HG02588 (cell line): ENCODE measurements at regions not wholly inside any gene's neighbourhood (a gene's known extent, or its start where the extent isn't known, plus 50 kb on each side); places are given as distances from the start of the nearest gene placed in this dataset.

Experiments used
- ATAC-seq: cut with Tn5 transposase; IDR thresholded peaks from one replicate; pipeline ENCODE4 v1.9.1; 2021; ENCODE audit warnings: mild to moderate bottlenecking, moderate library complexity; ENCODE audit not compliant: unreplicated experiment

GRCh38 chr18:76255070-76255683, 239.9 kb downstream of the ZNF516 start:
- no peak for ATAC-seq

DNA sequence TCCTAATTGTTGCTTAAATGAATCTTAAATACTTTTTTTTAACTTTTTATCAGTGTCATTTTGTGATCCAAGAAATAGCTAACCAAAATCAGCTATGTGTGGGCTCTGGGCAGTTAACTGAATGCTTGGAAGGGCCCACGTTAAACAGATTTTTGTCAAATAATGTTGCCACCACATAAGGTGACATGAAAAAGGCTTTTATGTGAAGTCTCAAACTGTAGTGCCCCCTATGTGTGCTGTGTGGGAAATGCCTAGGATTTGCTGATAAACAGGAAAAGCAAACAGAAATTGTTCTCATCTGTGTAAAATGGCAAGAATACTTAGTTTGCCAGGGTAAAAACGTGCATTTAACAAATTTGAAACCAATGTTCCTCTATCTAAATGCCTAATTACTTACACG, 242.2 kb downstream of the ZNF516 start:
- ATAC-seq: no peak

DNA sequence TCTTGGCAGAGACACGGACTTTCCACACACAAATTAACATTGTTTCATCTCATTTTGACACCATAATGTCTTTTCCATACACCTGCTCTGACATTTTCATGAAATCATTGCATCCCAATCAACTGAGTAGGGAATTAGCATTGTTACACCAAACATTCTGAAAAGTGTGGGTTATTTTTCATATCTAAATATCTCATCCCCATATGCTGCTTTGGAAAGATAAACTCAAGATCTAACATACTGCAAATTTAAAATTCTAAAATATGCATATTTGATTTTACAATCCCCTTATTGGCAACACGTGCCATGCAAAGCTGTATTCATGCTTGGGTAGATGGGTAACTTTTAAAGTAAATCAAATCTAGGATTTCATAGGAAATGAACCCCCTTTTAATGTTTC, 242.9 kb downstream of the ZNF516 start:
- no peak for ATAC-seq

DNA sequence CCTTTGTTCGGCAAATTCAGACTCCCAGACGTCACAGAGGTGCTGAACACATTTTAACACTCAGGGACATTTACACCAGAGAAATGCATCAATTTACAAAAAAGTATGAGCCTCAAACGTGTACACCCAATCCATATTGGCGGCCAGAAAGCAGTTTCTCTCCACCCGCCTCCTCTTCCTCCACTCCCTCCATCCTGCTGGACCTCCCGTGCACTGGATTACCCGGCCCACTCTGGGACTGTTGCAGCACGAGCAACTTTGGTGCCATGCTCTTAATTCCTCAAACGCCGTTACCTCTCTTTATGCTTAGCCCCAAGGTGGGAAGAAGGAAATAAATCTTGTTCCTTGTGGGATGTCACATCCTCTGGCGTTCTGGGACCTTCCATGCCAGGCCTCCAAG, 243.4 kb downstream of the ZNF516 start:
- no peak for ATAC-seq

DNA sequence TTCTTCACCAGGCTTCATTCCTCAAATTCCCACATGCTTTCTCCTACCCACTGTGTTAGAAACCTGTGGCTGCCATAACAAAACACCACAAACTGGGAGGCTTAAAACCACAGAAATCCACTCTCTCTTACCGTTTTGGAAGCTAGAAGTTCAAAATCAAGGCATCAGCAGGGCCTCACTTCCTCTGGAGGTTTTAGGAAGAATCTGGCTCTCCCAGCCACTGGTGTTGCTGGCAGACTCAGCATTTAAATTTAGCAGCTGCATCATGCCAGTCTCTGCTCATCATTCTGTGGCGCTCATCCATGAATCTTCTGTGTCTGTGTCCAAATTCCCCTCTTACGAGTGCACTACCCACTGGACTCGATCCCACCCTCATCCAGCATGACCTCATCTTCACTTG, 248.5 kb downstream of the ZNF516 start:
- ATAC-seq: no peak

DNA sequence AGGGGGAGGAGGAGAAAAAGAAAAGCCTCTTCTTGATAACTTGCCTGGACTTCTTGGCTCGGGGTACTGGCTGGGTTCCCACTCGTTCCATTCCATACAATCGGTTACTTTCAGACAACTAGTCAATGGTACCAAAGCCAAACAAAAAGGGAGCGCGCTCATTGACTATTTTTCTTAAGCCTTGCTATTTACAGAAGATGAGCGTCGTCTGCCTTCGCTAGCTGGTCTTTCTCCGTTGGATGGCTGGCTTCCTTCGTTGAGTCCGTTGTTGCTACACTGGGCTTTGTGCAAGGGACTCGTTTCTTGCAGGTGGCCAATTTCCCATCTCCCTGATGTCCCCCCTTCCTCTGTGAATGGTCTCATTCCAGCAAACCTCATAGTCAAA, 260.4 kb downstream of the ZNF516 start:
- no peak for ATAC-seq

DNA sequence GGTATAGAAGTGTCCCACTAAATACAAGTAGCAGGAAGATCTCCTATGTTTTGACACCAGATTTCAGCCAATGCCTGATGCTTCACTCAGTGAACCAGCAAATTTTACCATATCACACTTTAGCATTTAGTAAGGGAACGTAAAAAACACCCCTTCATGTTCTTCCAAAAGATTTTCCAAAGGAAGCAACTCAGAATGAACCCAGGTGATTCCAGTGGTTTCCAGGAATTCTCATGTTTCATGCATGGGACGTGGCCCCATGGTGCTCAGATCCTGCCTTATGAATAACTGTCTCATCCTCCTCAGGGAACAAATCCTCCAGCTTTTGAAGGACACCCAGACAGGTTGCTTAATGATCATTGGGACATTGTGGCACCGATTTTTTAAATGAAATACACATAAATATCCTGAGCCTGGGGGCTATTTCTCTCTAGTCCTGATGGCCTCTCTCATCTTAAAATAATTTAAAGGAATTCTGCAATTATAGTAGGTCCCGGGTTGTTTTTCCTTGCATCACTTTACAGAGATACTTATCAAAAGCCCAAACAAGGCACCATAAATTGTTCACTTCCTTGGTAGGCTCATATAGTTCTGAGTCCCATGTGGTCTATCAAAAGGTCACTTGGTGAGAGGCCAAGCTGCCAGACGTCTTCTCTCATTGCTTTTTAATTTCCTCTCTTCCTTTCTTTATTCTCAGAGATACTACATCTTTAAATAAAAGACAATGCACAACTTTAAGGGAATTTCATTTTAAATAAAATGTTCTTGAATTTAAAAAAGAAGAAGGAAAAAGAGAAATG, 261.0 kb downstream of the ZNF516 start:
- no peak for ATAC-seq

- ATAC-seq: no peak
Observed at GRCh38 chr18:76233406-76233805, 261.6 kb downstream of the ZNF516 start.

- no peak for ATAC-seq
Observed at GRCh38 chr18:76232779-76233178, 262.3 kb downstream of the ZNF516 start.

GRCh38 chr18:76232010-76232409, 263.0 kb downstream of the ZNF516 start:
- ATAC-seq: no peak

DNA sequence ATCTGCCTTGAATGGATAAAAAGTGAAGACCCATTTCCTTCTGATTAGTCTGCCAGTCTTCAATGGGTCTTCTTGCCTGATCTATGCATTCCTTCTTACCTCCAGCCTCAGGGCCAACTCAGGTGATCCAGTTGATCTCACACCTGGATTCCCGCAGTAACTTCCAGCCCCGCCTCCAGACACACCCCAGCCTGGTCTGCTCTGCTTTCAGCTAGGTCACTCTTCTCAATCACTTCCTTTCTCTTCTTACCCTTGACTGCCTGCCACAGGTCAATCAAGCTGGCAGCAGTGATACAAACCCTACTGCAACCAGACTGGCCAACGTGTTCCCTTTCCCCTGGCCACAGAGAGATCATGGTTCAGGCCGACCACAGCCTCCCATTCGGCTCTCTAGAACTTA, 263.6 kb downstream of the ZNF516 start:
- ATAC-seq: no peak

GRCh38 chr18:76230791-76231190, 264.3 kb downstream of the ZNF516 start:
- no peak for ATAC-seq

DNA sequence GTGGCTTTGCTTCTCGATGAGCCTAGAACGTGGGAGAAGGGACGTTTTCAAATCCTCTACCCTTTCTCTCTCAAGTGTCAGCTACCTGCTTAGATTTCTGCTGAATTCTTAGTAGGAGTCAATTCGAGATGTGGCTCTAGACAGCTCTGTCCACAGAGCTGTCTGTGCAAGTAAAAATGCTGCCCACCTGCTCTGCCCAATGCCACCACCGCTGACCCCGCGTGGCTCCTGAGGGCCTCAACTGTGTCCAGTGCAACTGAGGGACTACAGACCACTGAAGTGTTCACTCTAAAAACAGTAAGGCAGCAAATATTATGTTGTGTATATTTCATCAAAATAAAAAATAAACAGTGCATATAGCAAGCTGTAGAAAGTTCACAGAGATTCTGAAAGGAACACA, 266.3 kb downstream of the ZNF516 start:
- no peak for ATAC-seq

GRCh38 chr18:76227759-76228158, 267.3 kb downstream of the ZNF516 start:
- no peak for ATAC-seq

DNA sequence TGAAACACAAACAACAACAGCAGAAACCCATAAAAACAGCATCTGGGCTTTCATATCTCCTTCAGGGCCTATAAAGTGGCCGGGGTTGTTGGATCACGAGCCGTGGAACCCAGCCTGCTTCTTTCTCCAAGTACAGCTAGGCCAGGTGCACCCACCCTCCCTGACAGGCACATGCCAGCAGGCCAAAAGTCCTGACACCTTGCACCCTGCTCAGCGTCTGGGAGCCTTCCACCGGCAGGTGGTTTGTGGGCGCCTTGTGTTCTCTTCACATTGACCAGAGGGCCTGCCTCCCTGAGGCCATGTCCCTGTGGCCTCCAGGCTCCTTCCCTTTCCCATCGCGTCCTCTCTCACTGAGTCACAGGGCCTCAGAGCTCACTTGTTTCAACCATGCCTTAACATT, 271.6 kb downstream of the ZNF516 start:
- ATAC-seq: no peak

DNA sequence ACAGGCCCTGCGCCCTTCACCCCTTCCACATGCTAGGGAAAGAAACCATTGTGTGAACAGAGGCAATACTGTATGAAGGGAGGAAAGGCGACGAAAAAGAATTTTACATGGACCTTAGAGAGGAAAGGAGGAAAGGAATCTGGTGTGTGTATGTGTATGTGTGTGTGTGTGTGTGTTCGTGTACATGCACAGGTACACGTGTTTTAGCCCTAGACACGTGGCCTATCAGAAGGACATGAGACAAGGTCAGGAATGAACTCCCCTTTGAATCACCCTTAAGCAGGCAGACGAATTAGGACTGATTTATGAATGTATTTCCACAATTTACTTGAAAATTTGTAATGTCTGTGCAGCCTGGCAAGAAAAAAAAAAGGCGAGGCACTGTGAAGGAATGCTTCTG, 276.0 kb downstream of the ZNF516 start:
- ATAC-seq: no peak

DNA sequence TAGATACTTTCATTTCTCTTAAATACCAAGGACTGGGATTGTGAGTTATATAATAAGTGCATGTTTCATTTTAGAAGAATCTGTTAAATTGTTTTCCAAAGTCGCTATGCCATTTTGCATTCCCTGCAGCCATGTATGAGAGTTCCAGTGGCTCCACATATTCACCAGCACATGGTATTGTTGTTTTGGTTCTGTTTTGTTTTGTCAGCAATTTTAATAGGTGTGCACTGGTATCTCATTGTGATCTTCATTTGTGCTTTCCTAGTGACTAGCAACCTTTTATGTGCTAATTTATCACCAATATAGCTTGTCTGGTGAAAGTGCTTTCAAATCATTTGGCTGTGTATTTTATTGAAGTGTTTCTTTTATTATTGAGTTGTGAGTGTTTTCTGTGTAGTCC, 278.9 kb downstream of the ZNF516 start:
- no peak for ATAC-seq

DNA sequence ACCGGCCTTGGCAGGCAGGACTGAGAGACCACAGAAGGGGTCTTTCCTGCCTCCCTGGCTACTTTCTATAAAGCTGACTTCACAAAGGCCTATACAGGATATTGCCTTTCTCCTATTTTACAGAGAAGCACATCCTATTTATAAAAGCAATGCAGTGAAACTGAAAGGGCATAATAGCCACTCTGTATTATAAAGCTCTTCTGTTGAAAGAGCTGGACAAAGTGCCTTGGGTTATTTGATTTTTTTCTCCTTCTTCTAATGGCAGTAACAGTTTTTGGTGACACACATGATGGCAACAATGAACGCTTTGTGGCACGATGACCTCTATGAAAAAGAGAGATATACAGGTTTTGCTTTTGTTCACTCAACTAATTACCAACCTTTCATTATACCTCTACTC, 281.1 kb downstream of the ZNF516 start:
- no peak for ATAC-seq

- ATAC-seq: no peak
Observed at GRCh38 chr18:76212960-76213359, 282.1 kb downstream of the ZNF516 start.

- ATAC-seq: no peak
Observed at GRCh38 chr18:76209597-76209996, 285.4 kb downstream of the ZNF516 start.

DNA sequence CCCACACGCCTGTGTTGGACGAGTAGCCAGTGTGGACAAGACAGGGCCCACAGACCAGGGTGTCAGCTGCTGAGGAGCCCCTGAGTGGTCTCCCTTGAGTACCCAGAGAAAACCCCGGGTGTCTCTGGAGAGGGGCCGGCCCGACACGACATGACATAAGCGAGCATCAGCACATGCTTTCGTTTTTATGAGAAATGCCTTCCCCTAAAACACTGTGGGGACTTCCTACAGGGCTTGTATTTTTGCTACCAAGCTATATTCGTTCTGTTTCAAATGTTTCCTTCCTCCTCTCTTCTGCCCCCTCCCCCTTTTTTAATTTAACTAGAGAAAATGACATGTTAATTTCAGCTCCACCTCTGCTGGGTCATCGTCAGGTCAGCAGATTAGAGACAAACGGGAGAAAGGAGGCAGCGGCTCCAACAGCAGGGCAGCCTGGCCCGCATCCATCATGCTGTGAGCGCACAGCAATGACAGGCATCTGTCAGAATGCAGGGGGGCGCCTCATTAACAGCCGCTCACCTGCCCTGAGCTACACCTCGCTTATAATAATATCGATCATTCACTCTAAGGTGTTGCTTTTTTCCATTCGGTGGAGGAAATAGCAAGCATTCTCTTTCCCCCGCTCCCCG, 286.2 kb downstream of the ZNF516 start:
- peak; percentile 73 for ATAC-seq

GRCh38 chr18:76205906-76206305, 289.1 kb downstream of the ZNF516 start:
- ATAC-seq: no peak
